Mesothelial cell of epicardium (in vitro differentiated cells): ENCODE measurements at regions not wholly inside any gene's neighbourhood (a gene's known extent, or its start where the extent isn't known, plus 50 kb on each side); places are given as distances from the start of the nearest gene placed in this dataset.

Experiments
- DNase-seq, 2 experiments: peaks; one replicate each; pipeline ENCODE4 v3.0.0; 2021; ENCODE audit warnings: low spot score in 2 of 2; ENCODE audit not compliant: unreplicated experiment in 2 of 2
- H3K27ac Mint-ChIP-seq: 2 replicates; pipeline ENCODE4 v1.8.0; 2021; ENCODE audit warnings: mixed read lengths
- H3K27me3 Mint-ChIP-seq: 2 replicates; pipeline ENCODE4 v1.8.0; 2021; ENCODE audit warnings: low read depth, mixed read lengths
- H3K36me3 Mint-ChIP-seq: 2 replicates; pipeline ENCODE4 v1.8.0; 2021; ENCODE audit warnings: mixed read lengths
- H3K4me1 Mint-ChIP-seq: 2 replicates; pipeline ENCODE4 v1.8.0; 2021; ENCODE audit warnings: mixed read lengths
- H3K4me3 Mint-ChIP-seq: 2 replicates; pipeline ENCODE4 v1.8.0; 2021; ENCODE audit warnings: mild to moderate bottlenecking, moderate library complexity, mixed read lengths
- H3K9me3 Mint-ChIP-seq: 2 replicates; pipeline ENCODE4 v1.8.0; 2021; ENCODE audit warnings: mixed read lengths
- CTCF ChIP-seq: fragments of 200-600 bp; sonication (generic); IDR thresholded peaks from one replicate; pipeline ENCODE4 v1.5.0; 2021; ENCODE audit warnings: antibody characterized with exemption; ENCODE audit not compliant: unreplicated experiment

GRCh38 chr11:71191201-71191600 lies 61.2 kb downstream of the SHANK2 start:
- Mint-ChIP-seq H3K27me3 (no peaks in the 10 kb centered on the region), H3K4me1 (peaks cover 11% of the 10 kb centered on the region), H3K9me3 (no peaks in the 10 kb centered on the region), H3K27ac (no peak overlapping the region), H3K4me3 (no peak overlapping the region), H3K36me3 (no peaks in the 10 kb centered on the region)
- DNase-seq: no peak
- no peak for TF ChIP-seq CTCF

- H3K4me3 Mint-ChIP-seq: no peak overlapping the region
- H3K27me3 Mint-ChIP-seq: no peaks in the 10 kb centered on the region
- DNase-seq: no peak
- no peak for TF ChIP-seq CTCF
- no peaks in the 10 kb centered on the region for H3K36me3 Mint-ChIP-seq
- no peaks in the 10 kb centered on the region for H3K9me3 Mint-ChIP-seq
- no peak overlapping the region for H3K27ac Mint-ChIP-seq
- peaks cover 11% of the 10 kb centered on the region for H3K4me1 Mint-ChIP-seq
Measured at GRCh38 chr11:71190551-71190950, 61.8 kb downstream of the SHANK2 start.

- no peak for TF ChIP-seq CTCF
- Mint-ChIP-seq H3K4me1 (peaks cover 11% of the 10 kb centered on the region), H3K27ac (no peak overlapping the region), H3K36me3 (no peaks in the 10 kb centered on the region), H3K9me3 (no peaks in the 10 kb centered on the region), H3K4me3 (no peak overlapping the region), H3K27me3 (no peaks in the 10 kb centered on the region)
- no peak for DNase-seq
Measured at GRCh38 chr11:71189768-71190315, 62.5 kb downstream of the SHANK2 start.

GRCh38 chr11:71188886-71189767 lies 63.2 kb downstream of the SHANK2 start:
- DNase-seq: no peak
- H3K4me1 Mint-ChIP-seq: peaks cover 11% of the 10 kb centered on the region
- H3K27me3 Mint-ChIP-seq: no peaks in the 10 kb centered on the region
- no peak for TF ChIP-seq CTCF
- no peaks in the 10 kb centered on the region for H3K9me3 Mint-ChIP-seq
- H3K4me3 Mint-ChIP-seq: no peak overlapping the region
- H3K27ac Mint-ChIP-seq: no peak overlapping the region
- H3K36me3 Mint-ChIP-seq: no peaks in the 10 kb centered on the region

GRCh38 chr11:71188073-71188472 lies 64.3 kb downstream of the SHANK2 start:
- Mint-ChIP-seq H3K27ac (no peak overlapping the region), H3K9me3 (no peaks in the 10 kb centered on the region), H3K36me3 (no peaks in the 10 kb centered on the region), H3K4me3 (no peak overlapping the region), H3K27me3 (no peaks in the 10 kb centered on the region), H3K4me1 (peaks cover 9% of the 10 kb centered on the region)
- no peak for DNase-seq
- TF ChIP-seq CTCF: no peak
